Skeletal muscle satellite cell (primary cell): ENCODE measurements at regions not wholly inside any gene's neighbourhood (a gene's known extent, or its start where the extent isn't known, plus 50 kb on each side); places are given as distances from the start of the nearest gene placed in this dataset.
A peak's percentile ranks its signal among the peaks of the same experiment; 100 is the strongest.

Experiments
- H3K27me3 ChIP-seq: 2 replicates; pipeline ENCODE4 v1.7.0; 2013; ENCODE audit warnings: low read length; ENCODE audit not compliant: control insufficient read depth, insufficient read depth
- H3K36me3 ChIP-seq: 2 replicates; pipeline ENCODE4 v1.7.0; 2013; ENCODE audit warnings: mild to moderate bottlenecking, control low read depth, low read length; ENCODE audit not compliant: insufficient read depth
- H3K4me1 ChIP-seq: 2 replicates; pipeline ENCODE4 v1.7.0; 2013; ENCODE audit warnings: low read length; ENCODE audit not compliant: control insufficient read depth, insufficient read depth
- H3K4me2 ChIP-seq: 2 replicates; pipeline ENCODE4 v1.7.0; 2013; ENCODE audit warnings: mild to moderate bottlenecking, low read length
- H3K4me3 ChIP-seq: 2 replicates; pipeline ENCODE4 v1.7.0; 2013; ENCODE audit warnings: low read length
- H3K9ac ChIP-seq: 2 replicates; pipeline ENCODE4 v1.7.0; 2013; ENCODE audit warnings: mild to moderate bottlenecking, low read depth, low read length, moderate library complexity
- H3K9me3 ChIP-seq: replicated peaks from 2 replicates; pipeline ENCODE4 v1.7.0; 2013; ENCODE audit warnings: mild to moderate bottlenecking, control low read depth, low read length

DNA sequence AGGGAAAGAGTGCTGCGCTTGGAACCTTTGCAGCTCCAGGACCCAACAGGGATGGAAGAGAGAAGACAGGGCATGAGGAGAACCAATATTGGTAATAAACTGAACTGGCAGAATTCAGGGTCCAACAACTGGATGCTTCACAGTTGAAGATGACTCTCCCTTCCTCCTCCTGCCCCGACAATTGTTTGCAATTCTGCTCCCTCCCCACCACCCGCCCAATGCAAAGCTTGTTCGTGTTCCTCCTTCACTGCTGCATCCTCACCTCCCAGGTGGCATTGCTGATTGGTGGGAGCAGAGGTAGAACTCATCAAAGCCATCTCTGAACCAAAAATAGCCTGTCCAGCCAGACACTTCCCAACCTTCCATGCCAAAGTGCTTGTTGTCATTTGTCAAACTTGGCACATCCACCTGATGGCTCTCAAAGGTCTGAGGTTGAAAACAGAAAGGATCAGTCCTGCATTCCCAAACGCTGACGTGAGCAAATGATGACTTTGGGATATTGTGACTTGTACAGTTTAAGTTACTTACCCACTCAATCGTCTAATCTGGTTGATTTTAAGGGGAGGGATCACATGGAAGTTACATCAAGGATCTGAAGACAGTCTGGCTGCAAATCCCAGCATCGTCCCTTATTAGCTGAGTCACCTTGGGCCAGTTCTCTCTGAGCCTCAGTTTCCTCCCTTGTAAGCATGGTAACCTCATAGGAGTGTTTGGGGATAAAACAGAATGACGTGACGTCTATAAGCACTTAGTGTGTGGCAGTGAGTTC lies 242.6 kb upstream of the CRY1 start:
- Histone ChIP-seq H3K36me3 (no peaks in the 10 kb centered on the region), H3K27me3 (peaks cover 29% of the 10 kb centered on the region), H3K4me3 (no peak overlapping the region), H3K4me1 (peaks cover 3% of the 10 kb centered on the region), H3K9ac (no peak overlapping the region), H3K4me2 (no peak overlapping the region), H3K9me3 (no peaks in the 10 kb centered on the region)

DNA sequence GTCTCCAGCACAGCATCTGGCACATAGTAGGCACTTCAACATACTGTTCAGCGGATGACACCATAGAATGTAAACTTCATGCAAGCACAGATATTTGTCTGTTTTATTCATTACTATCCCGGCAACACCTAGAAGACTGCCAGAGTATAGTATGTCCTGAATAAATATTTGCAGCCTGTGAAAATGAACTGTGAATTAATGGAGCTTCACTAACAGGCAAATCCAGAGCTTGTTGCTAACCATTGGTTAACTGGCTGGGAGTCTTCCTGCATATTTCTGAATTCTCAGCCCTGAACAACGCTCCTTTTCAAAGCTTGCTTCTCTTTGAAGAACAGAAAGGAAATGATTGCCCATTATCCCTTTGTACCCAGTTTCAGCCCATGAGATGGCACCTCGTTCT lies 243.3 kb upstream of the CRY1 start:
- no peak overlapping the region for H3K4me2 ChIP-seq
- peaks cover 3% of the 10 kb centered on the region for H3K4me1 ChIP-seq
- no peak overlapping the region for H3K9ac ChIP-seq
- peaks cover 27% of the 10 kb centered on the region for H3K27me3 ChIP-seq
- H3K36me3 ChIP-seq: no peaks in the 10 kb centered on the region
- no peak overlapping the region for H3K4me3 ChIP-seq
- no peaks in the 10 kb centered on the region for H3K9me3 ChIP-seq

DNA sequence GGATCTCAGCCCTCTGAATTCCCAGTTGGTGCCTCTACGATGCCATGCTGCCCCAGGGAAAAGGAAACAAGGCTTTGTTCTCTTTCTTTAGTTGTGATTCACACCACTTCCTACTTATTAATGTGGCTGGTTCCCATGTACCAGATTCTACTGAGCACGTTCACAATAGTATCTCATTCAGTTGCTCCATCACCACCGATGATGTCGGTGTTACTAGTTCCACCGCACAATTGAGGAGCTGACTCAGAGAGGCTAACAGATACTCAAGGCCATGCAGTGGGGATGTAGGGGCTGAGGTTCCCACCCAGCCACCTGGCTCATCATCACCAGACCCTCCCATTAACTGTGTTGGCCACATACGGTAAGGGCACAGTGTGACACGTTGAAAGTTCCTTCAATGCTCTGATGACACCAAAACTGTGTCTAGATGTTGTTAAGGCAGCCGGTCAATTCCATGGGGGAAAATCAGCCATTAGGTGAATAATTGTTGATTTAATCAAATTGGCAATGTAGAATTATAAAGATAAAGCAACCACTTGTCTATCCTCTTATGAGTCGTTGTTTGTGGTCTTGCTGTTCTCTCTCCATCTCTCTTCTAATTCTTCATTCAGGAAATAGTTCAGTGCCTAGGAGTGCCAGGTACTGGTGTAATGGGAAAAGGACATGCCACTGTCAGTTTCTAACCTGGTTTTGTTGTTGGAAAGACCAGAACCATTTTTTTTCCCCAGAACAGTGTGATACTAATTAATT lies 244.2 kb upstream of the CRY1 start:
- Histone ChIP-seq H3K9me3 (no peaks in the 10 kb centered on the region), H3K4me1 (peaks cover 3% of the 10 kb centered on the region), H3K9ac (no peak overlapping the region), H3K4me2 (no peak overlapping the region), H3K27me3 (peaks cover 27% of the 10 kb centered on the region), H3K4me3 (no peak overlapping the region), H3K36me3 (no peaks in the 10 kb centered on the region)

DNA sequence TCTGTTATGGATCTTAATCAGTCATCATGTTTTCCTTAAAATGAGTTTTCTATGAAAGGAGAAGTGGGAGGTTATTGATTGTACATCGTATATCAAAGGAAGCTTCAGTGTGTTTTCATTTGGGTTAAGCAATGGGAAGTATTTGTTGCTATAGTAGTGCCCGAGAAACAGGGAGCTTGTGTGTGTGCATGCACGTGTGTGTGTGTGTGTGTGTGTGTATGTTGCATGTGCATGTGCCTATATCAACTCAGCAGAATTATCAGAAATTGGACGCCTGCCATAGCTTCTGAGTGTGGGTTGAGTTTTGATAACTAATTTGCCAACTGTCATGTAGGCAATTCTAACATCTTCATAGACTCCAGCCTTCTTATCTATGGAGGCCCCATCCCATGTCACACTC lies 246.1 kb upstream of the CRY1 start:
- Histone ChIP-seq H3K9me3 (no peaks in the 10 kb centered on the region), H3K4me3 (no peak overlapping the region), H3K36me3 (no peaks in the 10 kb centered on the region), H3K4me2 (no peak overlapping the region), H3K9ac (no peak overlapping the region), H3K4me1 (peaks cover 8% of the 10 kb centered on the region), H3K27me3 (peaks cover 21% of the 10 kb centered on the region)

DNA sequence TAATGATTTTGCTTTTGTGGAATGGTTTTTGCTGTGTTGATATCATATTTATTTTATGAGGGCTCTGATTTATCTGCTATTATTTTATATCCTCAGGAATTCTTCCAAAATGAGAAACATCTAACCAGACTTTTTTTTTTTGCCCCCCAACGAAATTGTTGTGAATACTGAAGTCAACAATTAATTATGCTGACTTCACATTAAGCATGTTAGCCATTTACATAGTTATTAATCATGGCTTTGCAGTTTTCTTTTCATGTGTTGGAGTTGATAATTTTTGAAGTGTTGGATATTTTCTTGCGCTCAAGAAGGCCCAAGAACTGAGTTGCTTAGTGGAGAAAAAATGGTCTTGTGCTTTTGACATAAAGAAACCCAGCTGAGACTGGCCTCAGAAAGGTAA lies 246.6 kb upstream of the CRY1 start:
- no peak overlapping the region for H3K9ac ChIP-seq
- no peaks in the 10 kb centered on the region for H3K9me3 ChIP-seq
- no peaks in the 10 kb centered on the region for H3K36me3 ChIP-seq
- H3K4me3 ChIP-seq: no peak overlapping the region
- H3K4me2 ChIP-seq: no peak overlapping the region
- H3K4me1 ChIP-seq: peaks cover 12% of the 10 kb centered on the region
- H3K27me3 ChIP-seq: peaks cover 21% of the 10 kb centered on the region

DNA sequence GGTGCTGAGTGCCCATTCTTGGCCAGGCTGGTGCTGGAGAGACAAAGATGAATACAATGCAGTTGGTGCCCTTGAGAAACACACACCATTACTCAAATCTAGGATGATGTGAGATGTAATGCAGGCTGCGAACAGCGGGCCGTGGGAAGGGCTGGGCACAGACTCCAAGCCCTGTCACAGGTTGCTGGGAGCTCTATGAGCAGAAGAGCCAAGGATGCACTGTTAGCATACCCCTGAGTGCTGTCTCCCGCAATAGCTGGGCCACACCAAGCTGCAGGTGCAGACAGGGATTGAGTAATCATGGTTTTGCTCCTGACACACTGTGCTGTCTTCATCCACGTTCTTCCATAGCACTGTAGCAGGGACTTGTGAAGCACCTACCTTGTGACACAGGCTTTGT lies 247.5 kb upstream of the CRY1 start:
- Histone ChIP-seq H3K36me3 (no peaks in the 10 kb centered on the region), H3K4me2 (no peak overlapping the region), H3K27me3 (peaks cover 17% of the 10 kb centered on the region), H3K9me3 (no peaks in the 10 kb centered on the region), H3K4me1 (peaks cover 12% of the 10 kb centered on the region), H3K4me3 (no peak overlapping the region), H3K9ac (no peak overlapping the region)

DNA sequence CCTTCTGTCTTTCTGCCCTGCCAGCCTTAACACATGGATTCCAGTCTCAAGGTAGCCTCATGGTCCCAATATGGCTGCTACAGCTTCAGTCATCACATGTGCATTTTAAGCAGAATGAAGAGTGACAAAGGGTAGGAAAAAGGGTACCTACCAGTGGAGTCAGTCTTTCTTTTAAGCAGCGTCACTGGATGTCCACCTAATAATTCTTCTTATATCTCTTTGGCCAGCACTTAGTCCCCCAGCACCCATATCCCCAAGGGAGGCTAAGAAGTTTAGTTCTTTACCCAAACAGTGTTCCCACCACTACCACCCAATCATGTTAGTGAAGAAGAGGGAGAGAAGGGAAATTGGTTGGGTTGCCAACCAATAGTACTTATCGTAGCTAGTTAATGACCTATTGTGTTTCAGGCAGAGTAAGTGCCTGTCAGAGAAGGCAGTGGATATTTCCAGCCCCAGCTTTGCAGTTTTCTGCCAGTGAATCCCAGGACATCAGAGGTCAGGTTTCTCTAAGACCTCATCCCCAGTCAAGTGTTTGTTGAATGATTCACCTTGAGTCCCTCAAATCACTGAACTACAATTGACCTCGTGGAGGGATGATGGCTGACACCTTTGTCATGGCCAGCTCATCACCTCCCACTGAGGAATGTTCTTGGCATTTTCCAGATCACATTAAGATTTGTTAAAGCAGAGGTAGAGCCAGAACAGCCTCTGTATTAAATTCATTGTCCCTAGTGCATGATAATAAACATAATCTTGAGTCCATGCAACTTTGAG lies 250.9 kb upstream of the CRY1 start:
- H3K9me3 ChIP-seq: no peaks in the 10 kb centered on the region
- H3K36me3 ChIP-seq: no peaks in the 10 kb centered on the region
- H3K9ac ChIP-seq: no peak overlapping the region
- H3K4me2 ChIP-seq: peak overlapping the region; percentile 0
- no peaks in the 10 kb centered on the region for H3K27me3 ChIP-seq
- peaks cover 10% of the 10 kb centered on the region for H3K4me1 ChIP-seq
- no peak overlapping the region for H3K4me3 ChIP-seq

DNA sequence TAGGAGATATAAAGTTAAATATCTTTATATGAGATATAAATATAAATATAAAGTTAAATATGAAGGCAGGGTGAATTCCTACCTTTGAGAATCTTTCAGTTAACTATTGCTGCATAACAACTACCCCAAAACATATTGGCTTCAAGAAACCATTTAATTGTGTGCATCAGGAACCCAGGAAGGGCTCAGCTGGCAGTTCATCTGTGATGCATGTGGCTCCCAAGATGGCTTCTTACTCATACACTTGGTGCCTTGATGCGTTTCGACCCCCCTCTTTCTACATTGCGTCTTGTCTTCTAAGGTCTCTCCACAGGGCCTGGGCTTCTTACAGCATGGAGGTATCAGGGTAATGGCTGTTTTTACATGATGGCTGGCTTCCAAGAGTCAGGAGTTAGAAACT lies 253.9 kb upstream of the CRY1 start:
- peaks cover 10% of the 10 kb centered on the region for H3K4me1 ChIP-seq
- no peak overlapping the region for H3K9ac ChIP-seq
- no peaks in the 10 kb centered on the region for H3K27me3 ChIP-seq
- H3K4me2 ChIP-seq: no peak overlapping the region
- no peak overlapping the region for H3K4me3 ChIP-seq
- no peaks in the 10 kb centered on the region for H3K9me3 ChIP-seq
- H3K36me3 ChIP-seq: no peaks in the 10 kb centered on the region

DNA sequence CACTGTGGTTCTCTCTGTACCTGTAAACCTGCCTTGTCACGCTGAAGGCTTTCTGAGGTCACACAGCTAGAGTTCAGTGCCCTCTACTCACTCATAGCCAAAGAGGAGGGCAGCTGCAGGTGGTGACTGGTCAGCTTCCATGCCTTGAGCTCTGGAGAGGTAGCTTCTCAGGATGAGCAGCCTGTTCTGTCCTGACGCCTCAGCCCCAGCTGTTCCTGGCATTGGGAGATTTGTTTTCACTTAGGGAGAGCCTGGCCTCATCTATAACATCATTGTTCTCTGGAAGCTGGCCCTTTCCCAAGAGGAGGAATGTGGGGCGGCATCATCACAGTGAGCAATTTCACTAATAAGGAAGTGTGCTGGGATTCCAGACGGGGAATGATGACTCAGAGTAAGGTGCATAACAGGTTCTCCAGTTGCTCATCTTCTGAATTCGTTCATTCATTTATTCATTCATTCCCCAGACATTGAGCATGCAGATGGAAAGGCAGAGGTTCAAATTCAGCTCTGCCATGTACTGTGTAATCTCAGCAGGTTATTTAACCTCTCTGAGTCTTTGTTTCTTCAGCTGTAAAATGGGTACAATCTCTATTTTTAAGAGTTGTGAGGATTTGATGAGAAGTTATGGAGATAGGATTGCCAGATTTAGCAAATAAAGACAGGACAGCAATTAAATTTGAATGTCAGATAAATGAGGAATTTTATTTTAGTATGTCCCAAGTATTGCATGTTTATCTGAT lies 255.8 kb upstream of the CRY1 start:
- Histone ChIP-seq H3K4me1 (peaks cover 7% of the 10 kb centered on the region), H3K27me3 (peaks cover 2% of the 10 kb centered on the region), H3K4me2 (no peak overlapping the region), H3K9me3 (no peaks in the 10 kb centered on the region), H3K36me3 (no peaks in the 10 kb centered on the region), H3K4me3 (no peak overlapping the region), H3K9ac (no peak overlapping the region)

DNA sequence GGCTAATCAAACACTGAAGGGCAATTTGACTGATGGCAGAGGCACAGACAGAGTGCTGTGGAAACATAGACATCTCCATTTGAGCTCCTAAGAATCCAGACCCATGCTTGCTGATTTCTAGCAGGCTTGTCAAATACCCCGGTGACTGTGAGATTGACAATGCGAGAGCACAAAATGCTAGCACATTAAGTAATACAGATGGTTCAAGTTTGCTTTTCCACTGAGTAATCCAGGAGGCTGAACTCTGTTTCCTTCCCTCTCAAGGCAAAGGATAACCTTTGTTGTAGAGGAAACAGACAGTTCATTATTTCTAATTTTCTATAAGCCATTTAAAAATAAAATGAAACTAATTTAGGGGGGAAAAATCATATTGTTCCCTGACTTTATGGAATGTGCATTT lies 256.5 kb upstream of the CRY1 start:
- H3K27me3 ChIP-seq: peaks cover 2% of the 10 kb centered on the region
- no peaks in the 10 kb centered on the region for H3K36me3 ChIP-seq
- H3K4me3 ChIP-seq: no peak overlapping the region
- H3K4me2 ChIP-seq: no peak overlapping the region
- no peak overlapping the region for H3K9ac ChIP-seq
- no peaks in the 10 kb centered on the region for H3K9me3 ChIP-seq
- H3K4me1 ChIP-seq: peaks cover under 1% of the 10 kb centered on the region

DNA sequence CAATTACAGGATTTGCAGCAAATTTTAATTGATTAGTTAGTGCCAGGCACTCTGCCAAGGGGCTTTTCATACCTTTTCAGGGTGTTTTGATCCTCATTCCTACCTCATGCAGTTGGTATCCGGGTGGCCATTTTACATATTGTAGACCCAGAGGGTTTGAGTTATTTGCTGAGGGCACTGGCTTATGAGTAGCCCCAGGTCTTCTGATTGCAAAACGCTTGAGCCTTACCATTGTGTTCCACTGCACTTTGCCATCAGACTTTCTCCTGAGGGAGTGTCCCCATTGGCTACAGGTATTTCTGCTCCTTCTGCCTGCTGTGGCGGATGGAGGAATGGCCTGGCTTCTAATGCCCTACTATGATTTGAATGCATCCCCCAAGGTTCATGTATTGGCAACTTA lies 257.8 kb upstream of the CRY1 start:
- Histone ChIP-seq H3K9ac (no peak overlapping the region), H3K27me3 (peaks cover 2% of the 10 kb centered on the region), H3K4me1 (no peaks in the 10 kb centered on the region), H3K36me3 (no peaks in the 10 kb centered on the region), H3K9me3 (no peaks in the 10 kb centered on the region), H3K4me2 (no peak overlapping the region), H3K4me3 (no peak overlapping the region)
